HPDE6-E6E7 (cell line): ENCODE measurements at regions not wholly inside any gene's neighbourhood (a gene's known extent, or its start where the extent isn't known, plus 50 kb on each side); places are given as distances from the start of the nearest gene placed in this dataset.

Experiments used
- DNase-seq: peaks from one replicate; pipeline ENCODE4 v3.0.0; 2011; ENCODE audit warnings: missing footprints; ENCODE audit errors: extremely low spot score

DNA sequence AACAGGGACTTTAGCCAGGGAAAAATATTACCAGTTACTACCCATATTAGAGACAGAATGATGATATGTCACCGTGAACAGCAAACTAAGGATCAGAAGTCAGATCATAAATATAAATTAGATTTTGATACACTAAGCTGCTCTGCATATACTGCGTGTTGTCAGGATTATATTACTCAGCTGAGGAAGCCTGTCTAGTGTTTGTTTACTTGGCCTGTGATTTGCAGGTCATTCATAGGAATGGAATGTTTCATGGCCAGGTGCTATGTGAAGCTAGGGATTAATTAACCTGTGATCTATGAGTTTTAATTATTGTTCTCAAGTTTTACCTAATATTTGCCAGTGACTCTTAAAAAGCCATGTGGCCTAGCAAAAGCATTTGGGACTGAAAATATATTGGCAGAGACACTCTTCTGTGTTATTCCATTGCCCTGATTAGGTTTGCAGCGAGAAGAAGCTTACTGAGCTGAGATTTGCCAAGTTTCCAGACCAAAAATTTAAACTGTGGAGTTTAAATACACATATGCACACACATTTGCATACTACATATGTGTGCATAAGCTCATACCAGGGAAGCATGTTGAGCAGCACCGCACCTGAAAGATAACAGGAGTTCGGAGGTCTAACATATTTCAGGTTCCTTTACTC is 496.3 kb upstream of the GRIA1 start:
- DNase-seq: peak; percentile 35

DNA sequence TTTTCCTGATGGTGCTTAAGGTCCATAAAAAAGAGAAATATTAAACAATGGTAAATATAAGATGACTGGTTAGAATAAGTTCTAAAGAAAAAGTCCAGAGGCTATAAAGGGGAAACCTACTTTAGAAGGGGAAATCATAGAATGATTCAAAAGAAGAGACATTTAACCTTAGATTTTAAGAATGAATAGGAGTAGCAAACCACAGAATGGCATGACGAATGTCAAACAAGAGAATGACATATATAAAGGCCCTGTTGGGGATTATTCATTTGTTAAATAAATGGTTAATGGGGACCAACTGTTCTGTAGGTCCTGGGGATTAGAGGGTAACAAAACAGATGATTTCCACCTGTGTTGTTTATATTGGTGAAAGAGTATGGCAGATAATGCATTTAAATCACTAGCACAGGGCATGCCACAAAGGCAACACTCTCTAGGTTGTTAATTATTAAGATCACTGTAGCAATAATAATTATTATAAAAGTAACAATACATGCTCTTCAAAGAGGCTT is 495.2 kb upstream of the GRIA1 start:
- DNase-seq: no peak

DNA sequence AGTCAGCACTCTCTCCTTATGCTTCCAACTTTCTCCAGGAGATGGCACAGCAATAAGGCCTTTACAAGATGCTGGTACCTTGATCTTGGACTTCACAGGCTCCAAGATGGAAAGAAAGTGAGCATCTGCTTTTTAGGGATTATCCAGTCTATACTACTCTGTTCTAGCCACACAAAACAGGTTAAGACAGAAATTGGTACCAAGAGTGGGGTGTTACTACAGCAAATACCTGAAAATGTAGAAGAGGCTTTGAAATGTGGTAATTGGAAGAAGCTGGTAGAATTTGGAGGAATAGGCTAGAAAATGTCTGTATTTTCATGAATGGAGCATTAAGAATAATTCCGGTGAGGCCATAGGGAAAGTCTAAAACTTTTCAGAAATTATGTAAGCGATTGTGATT is 484.8 kb upstream of the GRIA1 start:
- no peak for DNase-seq

DNA sequence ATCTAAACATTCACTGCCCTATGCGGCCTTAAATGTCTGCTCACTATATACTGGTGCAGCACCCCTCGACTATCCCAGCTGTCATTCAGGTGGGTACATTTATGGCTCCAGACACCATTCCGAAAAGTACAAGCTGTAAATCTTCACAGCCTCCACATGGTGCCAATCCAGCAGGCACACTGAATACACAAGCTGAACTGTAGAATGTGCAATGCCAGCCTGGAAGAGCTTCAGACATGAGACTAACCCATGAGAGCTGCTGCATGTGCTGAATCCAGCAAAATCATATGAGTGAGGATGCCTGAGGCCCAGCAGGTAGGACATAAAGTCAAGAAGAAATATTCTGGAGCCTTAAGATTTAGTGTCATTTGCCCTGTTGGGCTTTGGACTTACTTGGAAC is 483.8 kb upstream of the GRIA1 start:
- no peak for DNase-seq

DNA sequence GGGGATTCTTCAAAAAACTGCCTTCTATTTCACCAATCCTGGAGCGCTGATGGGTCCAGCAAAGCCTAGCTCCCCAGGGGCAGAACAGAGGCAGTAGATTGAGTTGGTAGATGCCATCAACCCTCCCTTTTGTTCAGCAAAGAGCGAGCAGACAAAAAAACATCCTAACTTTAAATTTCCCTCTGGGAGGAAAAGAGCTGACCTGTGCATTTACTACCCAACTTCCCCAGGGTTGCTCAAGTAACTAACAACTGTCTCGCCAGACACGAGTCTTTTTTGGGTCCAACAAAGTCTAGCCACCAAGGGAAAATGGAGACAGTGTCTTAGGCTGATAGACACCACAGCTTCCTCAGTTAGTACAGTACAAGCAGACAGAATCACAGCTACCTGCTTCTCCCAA is 476.3 kb upstream of the GRIA1 start:
- no peak for DNase-seq

DNA sequence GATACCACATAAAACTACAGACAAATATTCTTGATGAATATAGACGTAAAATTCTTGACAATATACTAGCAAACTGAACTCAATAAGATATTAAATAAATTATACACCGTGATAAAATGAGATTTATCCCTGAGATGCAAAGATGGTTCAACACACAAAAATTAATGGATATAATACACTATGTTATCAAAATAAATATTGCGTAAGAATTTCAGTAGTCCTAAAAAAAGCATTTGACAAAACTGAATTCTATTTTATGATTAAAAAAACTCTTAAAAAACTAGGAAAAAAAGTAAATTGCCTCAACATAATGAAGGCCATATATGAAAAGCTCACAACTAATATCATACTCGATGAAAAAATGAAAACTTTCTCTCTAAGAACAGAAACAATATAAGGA is 472.3 kb upstream of the GRIA1 start:
- no peak for DNase-seq

DNA sequence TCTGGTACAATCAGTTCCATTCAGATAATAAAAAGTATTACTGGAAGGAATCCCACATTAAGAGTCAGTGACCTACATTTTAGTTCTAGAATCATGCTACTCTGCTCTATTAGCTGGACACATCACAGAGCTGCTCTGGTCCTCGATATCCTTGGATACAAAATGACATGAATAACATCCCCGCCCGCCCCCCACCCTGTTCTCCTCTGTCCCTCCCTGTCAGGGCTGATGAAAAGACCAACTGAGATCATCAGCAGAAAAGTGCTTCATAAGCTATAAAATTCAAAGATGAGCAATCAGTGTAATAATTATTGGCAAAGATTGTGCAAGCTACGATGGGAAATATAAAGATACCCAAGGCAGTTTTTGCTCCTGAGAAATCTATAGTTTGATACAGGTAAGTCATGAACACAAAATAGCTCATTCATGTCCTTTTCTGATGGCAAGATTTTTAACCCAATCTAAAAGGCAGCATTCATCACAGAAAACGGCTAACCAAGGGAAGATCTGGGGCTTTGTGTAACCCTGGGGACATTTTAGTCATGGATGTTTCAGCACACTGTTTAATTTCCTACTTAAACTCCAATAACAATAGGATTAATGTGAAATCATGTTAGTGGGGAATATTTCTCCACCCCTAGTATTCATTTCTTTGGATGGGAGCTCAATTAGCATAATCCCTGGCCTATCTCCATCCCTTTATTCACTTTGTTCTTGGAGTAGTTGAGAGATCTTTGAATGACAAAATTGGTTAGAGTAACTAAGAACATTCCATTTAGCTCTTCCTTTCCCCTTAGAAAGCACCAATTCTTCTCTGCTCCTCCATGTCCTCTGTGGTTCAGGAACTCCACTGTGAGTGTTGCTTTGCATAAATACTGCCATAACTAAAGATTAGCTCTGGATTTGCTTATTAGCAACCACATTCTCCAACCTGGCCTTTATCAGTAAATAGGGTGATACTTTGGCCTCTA is 459.4 kb upstream of the GRIA1 start:
- no peak for DNase-seq

DNA sequence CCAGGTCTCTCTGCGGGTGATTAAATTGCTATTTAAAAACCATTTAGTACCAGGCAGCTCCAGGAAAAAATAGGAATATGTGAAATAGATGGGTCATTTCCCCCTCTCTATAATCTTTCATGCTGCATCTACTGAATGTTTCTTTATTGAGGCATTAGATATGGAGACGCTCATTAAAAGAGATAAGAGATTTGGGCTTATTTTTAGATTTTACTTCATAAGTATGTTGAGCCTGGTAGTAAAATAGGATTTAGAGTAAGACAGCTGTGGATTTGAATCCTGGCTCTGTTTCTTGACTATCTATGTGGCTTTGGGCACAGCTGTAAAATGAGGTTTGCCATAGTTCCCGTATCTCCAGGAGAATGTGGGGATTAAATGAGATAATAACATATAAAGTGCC is 451.0 kb upstream of the GRIA1 start:
- no peak for DNase-seq

DNA sequence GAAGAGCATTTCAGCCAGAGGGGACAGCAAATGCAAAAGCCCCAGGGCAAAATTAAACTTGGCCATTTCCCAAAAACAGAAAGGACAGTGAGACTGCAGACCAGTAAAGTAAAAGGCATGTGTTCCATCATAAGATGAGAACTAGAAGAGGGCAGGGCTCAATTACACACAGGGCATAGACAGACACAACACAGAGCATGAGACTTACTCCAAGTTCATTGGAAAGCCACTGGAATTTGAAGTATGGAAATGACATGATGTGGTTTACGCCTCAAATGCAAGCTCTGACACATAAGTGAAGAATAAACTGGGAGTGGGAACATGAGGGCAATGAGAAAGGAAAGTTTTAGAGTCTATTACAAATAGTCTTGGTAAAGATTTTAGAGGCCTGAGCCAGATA is 446.6 kb upstream of the GRIA1 start:
- DNase-seq: no peak

DNA sequence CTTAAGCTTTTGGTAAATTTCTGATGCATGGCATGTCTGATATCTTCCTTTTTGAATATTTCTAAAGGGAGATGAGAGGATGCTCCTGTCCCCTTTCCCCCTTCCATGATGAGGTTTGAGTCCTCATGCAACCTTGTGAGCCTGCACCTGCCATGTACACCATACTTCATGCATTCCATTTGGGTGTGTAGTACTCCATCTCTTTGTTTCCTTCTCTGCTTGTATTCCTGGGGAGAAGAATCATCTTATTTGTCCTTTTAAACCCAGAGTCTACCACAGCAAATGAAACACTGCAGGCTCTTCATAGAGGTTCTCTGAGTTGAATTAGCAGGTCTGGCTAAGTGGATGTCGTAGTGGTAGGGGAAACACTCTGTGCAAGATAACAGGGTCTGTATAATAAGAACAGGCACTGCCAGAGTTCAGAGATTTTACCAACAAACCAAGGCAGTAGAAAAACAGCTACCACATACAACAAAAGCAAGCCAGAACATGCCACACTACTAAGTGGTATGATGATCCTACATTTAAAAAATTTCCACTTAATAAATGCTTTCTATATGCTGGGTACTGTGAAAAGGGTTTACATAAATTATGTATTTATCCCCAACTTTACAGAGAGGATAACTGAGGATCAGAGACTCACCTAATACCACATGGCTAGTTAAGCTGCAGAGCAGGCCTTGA is 439.8 kb upstream of the GRIA1 start:
- DNase-seq: no peak

DNA sequence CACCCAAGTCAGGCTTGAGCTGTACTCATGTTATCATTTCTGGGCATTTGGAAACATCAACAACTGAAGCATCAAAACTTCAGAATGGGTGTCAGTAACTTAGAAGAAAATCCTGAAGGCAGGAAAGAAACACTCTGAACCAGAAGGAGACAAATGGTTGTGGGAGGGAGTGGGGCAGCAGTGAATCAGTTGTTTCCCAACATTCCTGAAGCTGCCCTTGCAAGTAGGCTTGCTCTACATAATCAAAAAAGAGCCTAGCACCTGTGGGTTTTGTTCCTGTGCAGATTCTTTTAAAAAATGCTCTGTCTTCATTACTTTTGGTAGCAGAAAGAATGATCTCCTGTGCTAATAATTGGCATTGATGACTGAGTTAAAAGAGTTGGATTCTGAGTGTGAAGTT is 424.2 kb upstream of the GRIA1 start:
- DNase-seq: no peak

DNA sequence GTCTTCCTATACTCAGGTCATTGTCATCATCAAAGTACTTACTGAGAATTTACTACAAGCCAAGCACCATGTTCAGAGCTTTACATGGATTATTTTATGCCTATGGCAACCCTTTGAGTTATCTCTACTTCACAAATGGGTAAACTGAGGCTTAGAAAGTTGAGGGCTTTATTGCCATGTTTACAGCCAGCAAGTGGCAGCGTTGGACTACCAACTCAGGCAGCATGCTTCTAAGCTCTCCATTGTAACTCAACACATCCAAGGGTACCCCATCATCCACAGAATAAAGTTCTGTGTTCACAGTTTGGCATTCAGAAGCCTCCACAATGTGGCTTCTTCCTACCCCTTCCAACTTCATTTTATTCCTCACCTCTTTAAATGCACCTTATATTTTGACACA is 422.6 kb upstream of the GRIA1 start:
- no peak for DNase-seq

DNA sequence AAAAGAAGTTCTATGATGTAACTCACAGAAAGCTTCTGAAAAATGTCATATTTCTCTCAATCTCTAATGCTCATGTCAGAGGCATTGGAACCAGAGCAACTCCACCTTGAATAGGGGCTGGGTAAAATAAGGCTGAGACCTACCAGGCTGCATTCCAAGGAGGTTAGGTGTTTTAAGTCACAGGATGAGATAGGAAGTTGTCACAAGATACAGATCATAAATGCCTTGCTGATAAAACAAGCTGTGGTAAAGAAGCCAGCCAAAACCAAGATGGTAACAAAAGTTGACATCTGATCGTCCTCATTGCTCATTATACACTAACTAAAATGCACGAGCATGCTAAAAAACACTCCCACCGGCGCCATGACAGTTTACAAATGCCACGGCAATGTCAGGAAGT is 411.1 kb upstream of the GRIA1 start:
- no peak for DNase-seq

DNA sequence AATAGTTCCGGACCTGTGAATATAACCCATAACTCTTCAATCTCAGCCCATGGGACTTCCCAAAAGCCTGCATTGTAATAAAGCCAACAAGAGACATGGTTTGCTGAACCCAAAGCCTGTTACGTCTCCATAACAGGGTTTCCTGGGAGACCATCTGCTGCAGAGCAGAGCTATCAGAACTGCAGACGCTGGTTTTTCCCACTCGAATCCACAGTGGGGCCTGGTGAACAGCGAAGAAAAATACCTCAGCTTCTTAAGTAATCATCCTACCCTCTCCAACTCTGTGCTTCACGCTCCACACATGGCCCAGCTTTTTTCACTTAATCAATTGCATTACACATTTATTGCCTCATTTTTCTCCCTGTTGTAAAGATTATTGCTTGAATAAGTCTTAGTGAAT is 409.5 kb upstream of the GRIA1 start:
- DNase-seq: no peak

DNA sequence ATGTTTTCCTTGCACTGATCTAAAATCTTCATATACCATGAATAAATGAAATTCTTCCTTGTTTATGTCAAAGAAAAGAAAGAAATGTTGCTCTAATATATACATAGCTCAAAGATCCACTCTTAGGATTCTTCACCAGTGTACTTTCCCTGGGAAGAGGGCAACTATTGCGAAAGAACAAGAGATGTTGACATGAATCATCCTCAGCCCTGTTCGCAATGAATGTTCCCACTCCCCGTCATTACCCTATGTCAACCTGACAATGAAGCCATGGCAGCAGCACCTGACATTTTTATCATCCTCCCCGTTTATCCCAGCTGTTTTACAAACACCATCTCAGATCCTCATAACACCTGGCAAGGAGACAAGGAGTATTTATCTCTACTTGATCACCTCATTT is 409.1 kb upstream of the GRIA1 start:
- peak; percentile 42 for DNase-seq

DNA sequence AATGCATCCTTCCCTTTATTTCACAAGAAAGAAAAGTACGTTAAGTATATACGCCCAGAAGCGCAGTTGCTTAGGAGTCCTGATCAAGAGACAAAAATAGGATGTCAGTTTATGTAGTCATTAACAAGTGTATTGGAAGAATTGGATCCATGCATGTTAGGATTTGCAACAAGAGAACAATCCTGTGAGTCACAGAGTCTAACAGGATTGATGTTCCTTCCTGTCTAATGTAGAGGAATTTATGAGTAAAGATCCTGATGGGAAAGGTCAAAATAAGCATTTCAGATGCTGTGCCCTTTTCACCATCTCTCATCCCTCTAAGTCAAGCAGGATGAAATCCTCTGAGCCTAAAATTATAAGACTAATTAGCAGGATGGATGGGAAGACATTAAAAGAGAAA is 406.0 kb upstream of the GRIA1 start:
- DNase-seq: peak; percentile 45

DNA sequence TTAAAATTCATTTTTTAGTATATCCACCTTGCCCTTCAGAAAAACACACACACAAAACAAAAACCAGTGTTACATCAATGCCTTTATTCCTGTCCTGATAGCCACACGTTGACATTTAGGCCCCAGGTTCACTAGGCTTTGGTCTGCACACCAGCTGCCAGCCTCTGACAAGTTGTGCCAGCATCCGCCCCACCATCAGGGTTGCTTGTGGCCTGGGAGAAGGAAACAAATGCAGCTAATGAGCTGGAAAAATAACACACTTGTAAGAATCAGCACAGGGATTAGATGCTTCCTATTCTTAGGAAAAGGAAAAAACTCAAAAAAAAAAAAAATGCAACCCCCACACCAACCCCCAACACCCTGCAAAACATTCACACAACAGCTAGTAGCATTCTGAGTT is 404.0 kb upstream of the GRIA1 start:
- DNase-seq: no peak

DNA sequence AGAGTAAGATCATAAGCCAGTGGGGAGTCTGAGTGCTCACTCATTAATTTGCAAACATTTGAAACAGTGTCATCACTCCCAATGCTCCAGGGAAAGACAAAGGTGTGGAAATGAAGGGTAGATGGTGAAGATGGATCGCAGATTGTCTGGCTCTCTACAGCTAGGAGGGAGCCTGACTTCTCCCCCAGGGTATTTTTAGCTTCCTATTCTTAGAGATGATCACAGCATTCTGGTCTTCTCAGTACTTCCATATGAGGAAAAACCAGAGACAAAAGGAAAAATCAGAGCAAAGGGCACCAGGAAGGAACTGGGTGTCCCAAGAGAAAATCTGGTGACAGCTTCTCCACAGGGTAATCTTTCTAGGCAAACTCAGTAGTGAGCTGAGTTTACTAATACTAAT is 401.9 kb upstream of the GRIA1 start:
- no peak for DNase-seq

DNA sequence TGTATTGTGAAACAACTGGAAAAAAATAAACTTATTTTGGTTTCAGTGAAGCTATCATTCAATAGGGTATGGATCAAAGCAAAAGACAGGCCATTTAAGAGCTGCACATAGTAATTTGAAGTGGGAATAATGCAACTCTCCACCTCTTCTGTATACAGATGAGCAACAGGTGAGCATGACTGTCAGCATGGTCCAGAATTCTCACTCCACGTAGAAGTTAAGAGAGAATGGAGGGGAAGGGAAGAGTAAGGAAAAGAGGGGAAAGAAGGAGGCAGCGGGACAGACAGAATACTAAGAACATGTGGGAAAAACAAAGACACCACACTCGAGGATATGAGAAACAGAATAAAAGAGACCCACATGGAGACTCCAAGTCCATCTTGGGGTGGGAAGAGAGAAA is 396.1 kb upstream of the GRIA1 start:
- DNase-seq: no peak

DNA sequence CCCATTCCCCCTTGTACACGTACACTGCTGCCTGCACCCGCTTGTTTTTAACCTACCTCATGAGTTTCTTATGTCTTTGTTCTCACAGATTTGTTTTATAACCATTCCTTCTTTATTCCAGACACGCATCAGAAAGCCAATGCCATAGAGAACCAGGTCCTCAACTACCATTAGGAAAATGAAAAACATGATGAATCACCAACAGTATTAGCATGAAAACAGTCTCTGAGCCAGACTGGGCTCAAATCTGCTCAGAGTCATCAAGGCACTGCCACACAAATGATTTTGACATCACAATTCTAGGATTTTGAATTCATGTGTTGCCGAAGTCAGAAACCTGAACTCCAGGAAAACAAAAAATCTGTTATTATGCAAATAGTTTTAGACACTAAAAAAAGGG is 394.1 kb upstream of the GRIA1 start:
- DNase-seq: no peak

DNA sequence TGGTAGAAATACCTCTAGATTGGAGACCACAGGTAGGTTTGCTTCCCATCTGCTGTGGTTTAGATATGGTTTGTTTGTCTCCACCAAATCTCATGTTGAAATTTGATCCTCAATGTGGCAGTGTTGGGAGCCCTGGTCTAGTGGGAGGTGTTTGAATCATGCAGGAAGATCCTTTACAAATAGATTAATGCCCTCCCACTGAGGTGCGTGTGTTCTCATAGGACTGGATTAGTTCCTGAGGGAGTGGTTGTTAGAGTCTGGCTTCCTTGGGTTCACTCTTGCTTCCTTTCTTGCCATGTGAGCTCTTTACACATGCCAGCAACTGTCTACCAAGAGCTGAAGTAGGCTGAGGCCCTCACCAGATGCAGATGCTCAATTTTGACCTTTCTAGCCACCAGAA is 391.1 kb upstream of the GRIA1 start:
- no peak for DNase-seq
